Kidney (tissue), 13 donors: ENCODE measurements at regions not wholly inside any gene's neighbourhood (a gene's known extent, or its start where the extent isn't known, plus 50 kb on each side); places are given as distances from the start of the nearest gene placed in this dataset.
A peak's percentile ranks its signal among the peaks of the same experiment; 100 is the strongest.

Source experiments
- DNase-seq, 5 donors: peaks; one replicate each; pipeline ENCODE4 v3.0.0-alpha.2; 2013 to 2020
- FAIRE-seq: peaks from 2 replicates; lab custom pipeline; 2012; peaks lifted over from hg19 to GRCh38; lab: Jason Lieb, UNC
- H3K27ac ChIP-seq, 2 donors: one replicate each; pipeline ENCODE4 v1.7.0; 2013; ENCODE audit warnings: low read depth in 2 of 2, low read length in 2 of 2, inconsistent platforms in 1 of 2
- H3K27me3 ChIP-seq: one replicate; pipeline ENCODE4 v1.7.1; 2013; ENCODE audit warnings: low read length, inconsistent platforms; ENCODE audit not compliant: control insufficient read depth, insufficient read depth
- H3K36me3 ChIP-seq, 3 donors: one replicate each; pipeline versions ENCODE4 v1.7.0 to v1.7.1; 2013; ENCODE audit warnings: low read length in 3 of 3, control low read depth in 1 of 3, inconsistent platforms in 1 of 3; ENCODE audit not compliant: insufficient read depth in 3 of 3, control insufficient read depth in 2 of 3
- H3K4me1 ChIP-seq, 3 donors: one replicate each; pipeline versions ENCODE4 v1.7.0 to v1.7.1; 2013; ENCODE audit warnings: low read length in 3 of 3, inconsistent platforms in 1 of 3, low read depth in 1 of 3; ENCODE audit not compliant: control insufficient read depth in 2 of 3, insufficient read depth in 2 of 3
- H3K4me3 ChIP-seq, 3 donors: one replicate each; pipeline versions ENCODE4 v1.7.0 to v1.8.1; 2013; ENCODE audit warnings: low read length in 3 of 3, control low read depth in 1 of 3, inconsistent platforms in 1 of 3
- H3K9ac ChIP-seq, 3 donors: one replicate each; pipeline versions ENCODE4 v1.7.0 to v1.7.1; 2013; ENCODE audit warnings: low read length in 3 of 3, control low read depth in 1 of 3, inconsistent platforms in 1 of 3
- H3K9me3 ChIP-seq, 3 donors: one replicate each; pipeline versions ENCODE4 v1.7.0 to v1.7.1; 2013; ENCODE audit warnings: low read length in 3 of 3, control low read depth in 1 of 3, inconsistent platforms in 1 of 3; ENCODE audit not compliant: control insufficient read depth in 2 of 3, insufficient read depth in 1 of 3
- intact Hi-C: fragments of 100-400 bp; cut with DNase I; formaldehyde crosslinking; loops from one replicate; pipeline ENCODE4 v1.11.1; 2022
- TF ChIP-seq, protein P1 (sequence below): IDR thresholded peaks from 3 replicates; pipeline ENCODE4 v1.5.1; 2012; ENCODE audit warnings: mild to moderate bottlenecking, moderate library complexity, borderline replicate concordance; ENCODE audit not compliant: insufficient read depth; ENCODE audit errors: extremely low read depth
- donor health status: control.
- donor health status: control.
- donor health status: control.
- donor health status: control.
- donor health status: control.
- donor health status: DM: yes; HTN: yes; CAD: no.
- donor health status: Normal renal cell carcinoma (clear cell type).

DNA sequence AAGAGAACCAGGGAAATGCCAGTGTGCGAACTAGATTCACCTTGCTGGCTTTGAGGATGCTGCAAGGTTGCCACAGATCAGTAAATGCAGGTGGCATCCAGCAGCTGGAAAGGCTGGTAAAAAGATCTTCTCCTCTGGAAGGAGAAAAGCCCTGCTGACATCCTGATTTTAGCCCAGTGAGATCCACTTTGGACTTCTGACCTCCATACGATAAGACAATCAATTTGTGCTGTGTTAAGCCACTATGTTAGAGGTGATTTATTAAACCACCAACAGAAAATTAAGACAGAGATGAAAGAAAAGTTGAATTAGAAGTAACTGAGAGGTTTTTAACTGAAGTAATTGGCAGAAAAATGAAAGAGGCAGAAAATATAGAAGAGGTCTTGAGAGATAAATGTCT is 283.8 kb upstream of the CDH12 start:
- DNase-seq (no peak), FAIRE-seq (no peak)
- Histone ChIP-seq H3K27me3 (no peaks in the 10 kb centered on the region), H3K36me3 (no peaks in the 10 kb centered on the region), H3K27ac (no peak overlapping the region), H3K4me3 (no peak overlapping the region), H3K9me3 (no peaks in the 10 kb centered on the region), H3K4me1 (no peaks in the 10 kb centered on the region), H3K9ac (no peak overlapping the region)
- intact Hi-C loops = no loop called here
- TF ChIP-seq, protein P1, sequence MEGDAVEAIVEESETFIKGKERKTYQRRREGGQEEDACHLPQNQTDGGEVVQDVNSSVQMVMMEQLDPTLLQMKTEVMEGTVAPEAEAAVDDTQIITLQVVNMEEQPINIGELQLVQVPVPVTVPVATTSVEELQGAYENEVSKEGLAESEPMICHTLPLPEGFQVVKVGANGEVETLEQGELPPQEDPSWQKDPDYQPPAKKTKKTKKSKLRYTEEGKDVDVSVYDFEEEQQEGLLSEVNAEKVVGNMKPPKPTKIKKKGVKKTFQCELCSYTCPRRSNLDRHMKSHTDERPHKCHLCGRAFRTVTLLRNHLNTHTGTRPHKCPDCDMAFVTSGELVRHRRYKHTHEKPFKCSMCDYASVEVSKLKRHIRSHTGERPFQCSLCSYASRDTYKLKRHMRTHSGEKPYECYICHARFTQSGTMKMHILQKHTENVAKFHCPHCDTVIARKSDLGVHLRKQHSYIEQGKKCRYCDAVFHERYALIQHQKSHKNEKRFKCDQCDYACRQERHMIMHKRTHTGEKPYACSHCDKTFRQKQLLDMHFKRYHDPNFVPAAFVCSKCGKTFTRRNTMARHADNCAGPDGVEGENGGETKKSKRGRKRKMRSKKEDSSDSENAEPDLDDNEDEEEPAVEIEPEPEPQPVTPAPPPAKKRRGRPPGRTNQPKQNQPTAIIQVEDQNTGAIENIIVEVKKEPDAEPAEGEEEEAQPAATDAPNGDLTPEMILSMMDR = no peak

DNA sequence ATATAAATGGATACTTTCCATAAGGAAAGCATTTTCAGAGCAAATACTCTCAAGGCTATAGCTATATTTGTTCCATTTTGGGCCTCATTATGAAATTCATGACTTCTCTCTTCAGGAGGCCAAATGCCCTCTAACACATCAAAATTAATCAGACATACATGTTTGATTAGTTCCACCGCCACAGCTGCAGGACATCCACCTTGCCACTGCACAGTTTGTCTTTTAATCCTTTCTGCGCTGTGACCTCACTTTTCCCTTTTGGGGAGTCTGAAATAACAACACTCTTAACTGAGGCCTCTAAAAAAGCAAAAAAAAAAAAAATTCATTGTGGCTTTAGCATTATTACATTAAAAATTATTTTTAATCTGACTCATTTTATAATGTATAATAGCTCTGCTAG is 279.1 kb upstream of the CDH12 start:
- DNase-seq (no peak), FAIRE-seq (no peak)
- intact Hi-C loops = no loop called here
- Histone ChIP-seq H3K4me1 (no peaks in the 10 kb centered on the region), H3K9ac (no peak overlapping the region), H3K27ac (no peak overlapping the region), H3K4me3 (no peak overlapping the region), H3K27me3 (no peaks in the 10 kb centered on the region), H3K36me3 (no peaks in the 10 kb centered on the region), H3K9me3 (no peaks in the 10 kb centered on the region)
- TF ChIP-seq, protein P1 = no peak

DNA sequence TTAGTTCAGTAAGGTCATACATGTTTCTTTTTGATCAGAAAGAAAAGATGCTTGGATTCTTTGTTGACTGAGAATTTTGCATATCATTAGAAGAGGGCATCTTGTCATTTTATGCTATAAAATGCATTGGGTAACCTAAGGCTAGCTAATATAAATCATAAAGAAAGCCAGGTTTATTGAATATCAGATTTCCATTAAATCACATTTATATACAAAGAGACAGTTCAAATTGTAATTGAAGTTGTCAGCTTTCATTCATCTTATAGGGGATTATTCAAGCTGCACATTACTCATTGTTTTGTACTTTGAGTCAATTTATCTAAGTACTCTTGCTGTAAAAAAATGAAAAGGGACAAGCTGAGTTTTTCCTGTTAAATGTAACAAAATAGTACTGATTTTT is 259.1 kb upstream of the CDH12 start:
- no peak overlapping the region for H3K9ac ChIP-seq
- no peaks in the 10 kb centered on the region for H3K36me3 ChIP-seq
- FAIRE-seq (no peak), DNase-seq (no peak)
- no peaks in the 10 kb centered on the region for H3K27me3 ChIP-seq
- no peak overlapping the region for H3K4me3 ChIP-seq
- H3K27ac ChIP-seq = no peak overlapping the region
- intact Hi-C loops = no loop called here
- TF ChIP-seq, protein P1 = no peak
- no peaks in the 10 kb centered on the region for H3K4me1 ChIP-seq
- H3K9me3 ChIP-seq = no peaks in the 10 kb centered on the region

DNA sequence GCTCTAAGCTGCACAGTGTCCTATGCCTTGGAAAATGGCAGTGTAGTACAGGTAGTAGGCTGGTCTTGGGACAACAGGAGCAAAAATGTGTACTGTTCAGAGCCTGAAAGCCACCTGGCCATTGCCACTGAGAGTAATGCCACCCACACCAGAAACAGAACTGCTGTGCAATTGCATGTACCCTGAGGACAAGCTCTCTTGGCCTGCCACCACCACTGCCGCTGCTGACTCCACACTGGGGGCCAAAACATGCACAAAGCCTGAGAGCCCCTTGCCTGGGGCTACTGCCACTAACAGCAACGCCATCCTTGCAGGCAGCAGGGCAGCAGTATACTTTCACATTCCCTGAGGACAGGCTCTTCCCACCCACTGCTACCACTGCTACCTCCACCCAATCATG is 251.9 kb upstream of the CDH12 start:
- FAIRE-seq = no peak
- no peak overlapping the region for H3K27ac ChIP-seq
- no peaks in the 10 kb centered on the region for H3K36me3 ChIP-seq
- no peak overlapping the region for H3K4me3 ChIP-seq
- TF ChIP-seq, protein P1 = no peak
- no peaks in the 10 kb centered on the region for H3K27me3 ChIP-seq
- no peaks in the 10 kb centered on the region for H3K4me1 ChIP-seq
- DNase-seq = peak in 1 of 5 donors; percentile 37
- intact Hi-C loops = no loop called here
- H3K9me3 ChIP-seq = no peaks in the 10 kb centered on the region
- H3K9ac ChIP-seq = no peak overlapping the region
